Panc1 (cell line): ENCODE measurements at regions not wholly inside any gene's neighbourhood (a gene's known extent, or its start where the extent isn't known, plus 50 kb on each side); places are given as distances from the start of the nearest gene placed in this dataset.

ENCODE experiments used
- ATAC-seq: fragments of 200-7000 bp; cut with Tn5 transposase; 2 replicates; pipeline ENCODE4 v1.9.1; 2020; ENCODE audit warnings: mild to moderate bottlenecking, moderate library complexity
- BruUV-seq: library from RNA; stranded (reverse); fragments of 400-500 nt; replicated peaks from 2 replicates; lab custom pipeline; 2021; lab: Mats Ljungman, UMichigan
- CTCF ChIA-PET: fragments of 300-600 bp; sonication (Branson Sonifier 250); formaldehyde crosslinking; loops from one replicate; lab custom pipeline; 2022; ENCODE audit warnings: antibody characterized with exemption; lab: Charles Lee
- POLR2A ChIA-PET: fragments of 300-600 bp; sonication (Branson Sonifier 250); formaldehyde crosslinking; loops from one replicate; lab custom pipeline; 2022; ENCODE audit warnings: antibody characterized with exemption; lab: Charles Lee
- DNase-seq: peaks from one replicate; pipeline ENCODE4 v3.0.0-alpha.2; 2010; ENCODE audit warnings: low read depth, low spot score
- H3K27ac ChIP-seq: 2 replicates; pipeline ENCODE4 v1.5.1; 2011; ENCODE audit warnings: mild to moderate bottlenecking, low read length, inconsistent platforms
- H3K27me3 ChIP-seq: fragments of 200-500 bp; sonication (Bioruptor generic); 2 replicates; pipeline ENCODE4 v1.6.0; 2014; ENCODE audit warnings: low read length, inconsistent platforms; ENCODE audit not compliant: control insufficient read depth, insufficient read depth
- H3K36me3 ChIP-seq: fragments of 200-500 bp; sonication (Bioruptor generic); 2 replicates; pipeline ENCODE4 v1.5.1; 2014; ENCODE audit warnings: inconsistent platforms, mild to moderate bottlenecking, low read length, moderate library complexity; ENCODE audit not compliant: control insufficient read depth, insufficient read depth
- H3K4me1 ChIP-seq: 2 replicates; pipeline ENCODE4 v1.5.1; 2011; ENCODE audit warnings: inconsistent platforms, mild to moderate bottlenecking, low read length, moderate library complexity; ENCODE audit not compliant: control insufficient read depth, insufficient read depth
- H3K4me3 ChIP-seq, 2 experiments: 2 replicates each; pipeline ENCODE4 v1.5.1; 2011 to 2012; ENCODE audit warnings: low read depth in 2 of 2, low read length in 2 of 2, mild to moderate bottlenecking in 2 of 2, inconsistent platforms in 1 of 2, moderate library complexity in 1 of 2
- H3K9me3 ChIP-seq: fragments of 200-500 bp; sonication (Bioruptor generic); 2 replicates; pipeline ENCODE4 v1.5.1; 2014; ENCODE audit warnings: low read depth, mild to moderate bottlenecking, inconsistent platforms, low read length, moderate library complexity; ENCODE audit not compliant: control insufficient read depth, insufficient read depth
- CTCF ChIP-seq: fragments of 450-650 bp; IDR thresholded peaks from 2 replicates; pipeline ENCODE4 v1.5.1; 2017; ENCODE audit warnings: mild to moderate bottlenecking
- POLR2AphosphoS5 ChIP-seq: IDR thresholded peaks from 2 replicates; pipeline ENCODE4 v1.6.1; 2012; ENCODE audit warnings: mild to moderate bottlenecking, low read depth, low read length, moderate library complexity
- REST ChIP-seq, 2 experiments: IDR thresholded peaks; 2 replicates each; pipeline ENCODE4 v1.6.1; 2011 to 2012; ENCODE audit warnings: low read depth in 2 of 2, control low read depth in 1 of 2, low read length in 1 of 2, mild to moderate bottlenecking in 1 of 2, moderate library complexity in 1 of 2; ENCODE audit not compliant: insufficient read depth in 1 of 2
- SIN3A ChIP-seq: IDR thresholded peaks from 2 replicates; pipeline ENCODE4 v1.6.1; 2012; ENCODE audit warnings: low read depth, mild to moderate bottlenecking, low read length, moderate library complexity, borderline replicate concordance; ENCODE audit not compliant: insufficient read depth
- TCF7L2 ChIP-seq: IDR thresholded peaks from 2 replicates; pipeline ENCODE4 v1.6.1; 2011; ENCODE audit warnings: mild to moderate bottlenecking, low read depth, low read length, inconsistent platforms
- in situ Hi-C: cut with HindIII; loops from 2 replicates; pipeline ENCODE4 v1.10.0; 2016; ENCODE audit warnings: low sequenced_read_pairs, low pct_unique_long_range_greater_than_20kb
- intact Hi-C: fragments of 100-400 bp; cut with micrococcal nuclease; formaldehyde crosslinking; loops from one replicate; pipeline ENCODE4 v1.10.0; 2022; ENCODE audit not compliant: unreplicated experiment

- intact Hi-C loops, result no loop called here
- Histone ChIP-seq H3K4me1 (no peaks in the 10 kb centered on the region), H3K4me3 (no peak overlapping the region), H3K27me3 (peaks cover 3% of the 10 kb centered on the region; the same call in 1 of the 2 replicates), H3K9me3 (no peaks in the 10 kb centered on the region), H3K36me3 (no peaks in the 10 kb centered on the region), H3K27ac (no peak overlapping the region)
- BruUV-seq, result no TSS peak
- ChIA-PET CTCF (no interaction called here), POLR2A (no interaction called here)
- no peak for ATAC-seq
- in situ Hi-C loops, result no loop called here
- TF ChIP-seq REST (IDR thresholded peaks at IDR 0.05; ENCODE audit: insufficient read depth in 1 of 2, low read depth in 2 of 2, low read length in 1 of 2) (no peak), CTCF (no peak), SIN3A (no peak), TCF7L2 (no peak), POLR2AphosphoS5 (no peak)
- no peak for DNase-seq
These were observed 160.1 kb downstream of the RRAGC start for GRCh38 chr1:38699330-38700076.

- DNase-seq, result no peak
- ChIA-PET POLR2A (no interaction called here), CTCF (no interaction called here)
- no peaks in the 10 kb centered on the region for H3K4me1 ChIP-seq
- H3K9me3 ChIP-seq, result no peaks in the 10 kb centered on the region
- no peaks in the 10 kb centered on the region; the same call in 1 of the 2 replicates for H3K27me3 ChIP-seq
- no peaks in the 10 kb centered on the region for H3K36me3 ChIP-seq
- no TSS peak for BruUV-seq
- ATAC-seq, result no peak
- in situ Hi-C loops (no loop called here), intact Hi-C loops (no loop called here)
- H3K4me3 ChIP-seq, result no peak overlapping the region
- no peak overlapping the region for H3K27ac ChIP-seq
- TF ChIP-seq REST (IDR thresholded peaks at IDR 0.05; ENCODE audit: insufficient read depth in 1 of 2, low read depth in 2 of 2, low read length in 1 of 2) (no peak), POLR2AphosphoS5 (no peak), SIN3A (no peak), TCF7L2 (no peak), CTCF (no peak)
These were observed 162.2 kb downstream of the RRAGC start for GRCh38 chr1:38697387-38697786.
